NCI-H526 (cell line): ENCODE measurements at regions not wholly inside any gene's neighbourhood (a gene's known extent, or its start where the extent isn't known, plus 50 kb on each side); places are given as distances from the start of the nearest gene placed in this dataset.
"Not testable (repeated sequence)": the region's sequence is repeated elsewhere in the genome, so short reads cannot be mapped to it uniquely, and the experiment has no call there.

ENCODE experiments used
- DNase-seq, 2 experiments: peaks; one replicate each; lab custom pipeline; 2025; lab: John Stamatoyannopoulos, UW

- no peak for DNase-seq
Observed at GRCh38 chr12:68425998-68426397, 93.8 kb upstream of the MDM1 start.

GRCh38 chr12:68428211-68428610 is 96.0 kb upstream of the MDM1 start:
- DNase-seq: no peak

GRCh38 chr12:68428724-68429501 is 96.8 kb upstream of the MDM1 start:
- no peak for DNase-seq

- DNase-seq: no peak
Observed at GRCh38 chr12:68429696-68430095, 97.5 kb upstream of the MDM1 start.

- DNase-seq: no peak
Observed at GRCh38 chr12:68431786-68432185, 99.6 kb upstream of the MDM1 start.

DNA sequence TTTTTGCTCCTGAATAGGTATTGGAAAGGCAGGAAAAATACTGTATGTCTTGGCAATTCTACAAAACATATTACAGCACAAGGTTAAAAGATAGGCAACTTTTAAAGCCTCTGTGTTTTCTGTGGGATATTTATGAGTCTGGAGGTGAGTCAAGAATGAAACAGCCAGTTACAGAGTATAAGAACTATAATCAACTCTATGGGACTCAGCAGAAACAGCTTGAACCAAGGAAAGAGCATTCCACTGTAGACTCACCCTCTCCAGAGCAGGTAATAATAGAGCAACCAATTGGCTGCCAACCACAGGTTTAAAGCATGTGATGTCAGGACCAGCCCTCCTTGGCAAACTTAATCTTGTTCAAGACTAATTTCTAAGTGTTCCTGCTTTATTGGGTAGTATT is 100.5 kb upstream of the MDM1 start:
- DNase-seq: no peak

- DNase-seq: no peak
Observed at GRCh38 chr12:68434391-68435298, 102.5 kb upstream of the MDM1 start.

DNA sequence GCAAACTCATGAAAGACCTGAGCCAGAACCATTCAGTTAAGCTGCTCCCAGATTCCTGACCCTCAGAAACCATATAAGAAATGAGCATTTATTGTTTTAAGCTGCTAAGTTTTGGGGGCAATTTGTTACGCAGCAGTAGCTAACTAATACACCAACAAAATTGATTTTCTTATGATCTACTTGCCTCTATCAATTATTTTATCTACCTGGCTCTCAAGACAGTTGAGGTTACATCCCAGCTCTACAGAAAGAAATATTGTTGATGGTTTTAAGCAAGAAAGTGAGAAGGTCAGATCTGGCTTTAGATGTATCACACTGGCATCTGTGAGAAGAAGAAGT is 103.1 kb upstream of the MDM1 start:
- no peak for DNase-seq

DNA sequence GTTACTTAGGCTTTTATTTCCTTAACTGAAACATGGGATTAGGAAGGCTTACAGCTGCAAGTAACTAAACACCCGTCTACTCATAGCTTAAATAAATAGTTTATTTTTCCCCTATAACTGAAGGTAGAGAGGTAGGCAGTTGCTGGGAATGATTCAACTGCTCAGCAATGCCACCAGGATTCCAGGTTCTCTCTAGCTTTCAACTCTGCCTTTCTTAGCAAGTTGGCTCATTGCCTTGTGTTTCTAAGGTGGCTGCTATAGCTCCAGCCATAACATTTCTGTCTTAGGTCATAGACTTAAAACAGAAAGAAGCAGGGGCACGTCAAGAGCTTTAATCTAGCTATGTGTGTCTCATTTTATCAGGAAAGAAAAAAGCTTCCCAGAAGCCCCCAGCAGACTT is 103.7 kb upstream of the MDM1 start:
- no peak for DNase-seq

GRCh38 chr12:68438601-68439000 is 106.4 kb upstream of the MDM1 start:
- peak in 1 of 2 experiments; percentile 36 for DNase-seq

- DNase-seq: peak; percentile 85 to 89
Observed at GRCh38 chr12:68439368-68440045, 107.3 kb upstream of the MDM1 start.

DNA sequence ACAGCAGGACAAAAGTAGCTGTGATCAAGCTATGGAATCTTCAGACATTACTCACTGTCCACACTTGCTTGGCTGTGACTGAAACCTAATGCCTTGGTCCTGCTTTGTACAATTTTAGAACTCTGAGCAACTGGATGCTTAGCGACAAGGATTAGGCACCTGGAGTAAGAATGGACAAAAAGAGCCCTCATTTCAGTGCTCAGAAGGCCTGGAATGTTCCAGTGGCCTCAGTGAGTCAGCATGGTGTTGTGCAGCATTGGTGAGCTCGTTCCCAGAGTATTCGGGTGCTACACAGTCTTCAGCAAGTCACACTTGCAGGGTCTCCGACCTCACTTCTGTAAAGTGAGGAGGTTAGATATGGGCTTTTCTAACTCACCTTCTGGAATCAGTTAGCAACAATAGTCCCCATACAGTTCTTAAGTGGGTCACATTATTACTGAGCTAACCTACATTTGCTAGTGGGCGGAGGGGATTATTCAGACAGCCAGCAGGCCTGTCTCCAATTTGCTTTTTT is 108.0 kb upstream of the MDM1 start:
- no peak for DNase-seq

DNA sequence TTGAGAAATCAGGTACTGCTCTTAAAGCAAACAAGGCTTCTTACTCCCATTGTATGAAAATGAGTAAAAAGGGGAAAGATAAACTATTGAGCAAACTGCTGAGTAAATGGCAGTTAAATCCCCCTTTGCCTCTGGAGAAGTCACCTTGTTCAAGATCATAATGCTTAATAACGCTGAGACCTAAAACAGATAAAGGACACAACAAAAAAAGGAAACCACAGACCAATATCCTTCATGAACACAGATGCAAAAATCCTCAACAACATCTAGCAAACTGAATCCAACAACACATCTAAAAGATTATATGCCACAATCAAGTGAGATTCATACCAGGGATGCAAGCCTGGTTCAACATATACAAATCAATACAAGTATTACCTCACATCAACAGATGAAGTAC is 109.0 kb upstream of the MDM1 start:
- DNase-seq: no peak

DNA sequence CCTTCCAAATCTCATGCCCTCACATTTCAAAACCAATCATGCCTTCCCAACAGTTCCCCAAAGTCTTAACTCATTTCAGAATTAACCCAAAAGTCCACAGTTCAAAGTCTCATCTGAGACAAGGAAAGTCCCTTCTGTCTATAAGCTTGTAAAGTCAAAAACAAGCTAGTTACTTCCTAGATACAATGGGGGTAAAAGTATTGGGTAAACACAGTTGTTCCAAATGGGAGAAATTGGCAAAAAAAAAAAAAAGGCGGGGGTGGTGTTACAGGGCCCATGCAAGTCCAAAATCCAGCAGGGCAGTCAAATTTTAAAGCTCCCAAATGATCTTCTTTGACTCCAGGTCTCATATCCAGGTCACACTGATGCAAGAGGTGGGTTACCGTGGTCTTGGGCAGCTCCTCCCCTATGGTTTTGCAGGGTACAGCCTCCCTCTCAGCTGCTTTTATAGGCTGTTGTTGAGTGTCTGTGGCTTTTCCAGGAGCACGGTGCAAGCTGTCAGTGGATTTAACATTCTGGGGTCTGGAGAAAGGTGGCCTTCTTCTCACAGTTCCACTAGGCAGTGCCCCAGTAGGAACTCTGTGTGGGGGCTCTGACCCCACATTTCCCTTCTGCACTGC is 110.3 kb upstream of the MDM1 start:
- DNase-seq: not testable (repeated sequence)

GRCh38 chr12:68443695-68444094 is 111.5 kb upstream of the MDM1 start:
- not testable (repeated sequence) for DNase-seq

DNA sequence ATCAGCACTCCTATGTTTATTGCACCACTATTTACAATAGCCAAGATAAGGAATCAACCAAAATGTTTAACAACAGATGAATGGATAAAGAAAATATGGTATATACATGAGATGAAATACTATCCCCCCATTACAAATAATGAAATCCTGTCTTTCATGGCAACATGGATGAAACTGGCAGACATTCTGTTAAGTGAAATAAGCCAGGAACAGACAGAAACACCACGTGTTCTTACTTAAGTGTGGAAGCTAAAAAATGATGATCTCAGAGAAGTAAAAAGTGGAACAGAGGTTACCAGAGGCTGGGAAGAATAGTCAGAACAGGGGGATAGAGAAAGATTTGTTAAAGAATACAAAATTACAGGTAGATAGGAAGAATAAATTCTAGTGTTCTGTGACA is 113.7 kb upstream of the MDM1 start:
- no peak for DNase-seq

GRCh38 chr12:68446384-68446783 is 114.2 kb upstream of the MDM1 start:
- DNase-seq: peak; percentile 91 to 93

GRCh38 chr12:68446901-68447796 is 115.0 kb upstream of the MDM1 start:
- DNase-seq: peak; percentile 31 to 60

DNA sequence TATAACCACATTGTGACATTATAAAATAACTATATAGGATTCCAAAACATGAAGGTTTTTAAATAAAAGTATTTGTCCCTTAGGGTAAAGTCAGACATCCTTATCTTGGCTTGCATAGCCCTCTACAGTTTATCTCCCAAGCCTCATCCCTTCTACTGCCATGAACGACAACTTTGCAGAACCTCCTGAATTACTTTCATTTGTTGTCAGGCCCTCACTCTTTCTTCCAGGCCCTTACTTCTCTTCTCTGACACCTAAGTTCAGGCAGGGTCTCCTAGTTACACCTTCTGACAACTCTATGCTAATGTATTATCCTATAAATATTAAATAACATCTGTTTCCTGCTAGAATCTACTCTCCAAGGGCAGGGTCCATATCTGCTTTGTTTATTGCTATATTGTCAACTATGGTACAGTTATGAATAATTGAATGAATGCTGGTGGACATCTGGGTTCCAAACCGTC is 115.7 kb upstream of the MDM1 start:
- peak; percentile 13 to 42 for DNase-seq

DNA sequence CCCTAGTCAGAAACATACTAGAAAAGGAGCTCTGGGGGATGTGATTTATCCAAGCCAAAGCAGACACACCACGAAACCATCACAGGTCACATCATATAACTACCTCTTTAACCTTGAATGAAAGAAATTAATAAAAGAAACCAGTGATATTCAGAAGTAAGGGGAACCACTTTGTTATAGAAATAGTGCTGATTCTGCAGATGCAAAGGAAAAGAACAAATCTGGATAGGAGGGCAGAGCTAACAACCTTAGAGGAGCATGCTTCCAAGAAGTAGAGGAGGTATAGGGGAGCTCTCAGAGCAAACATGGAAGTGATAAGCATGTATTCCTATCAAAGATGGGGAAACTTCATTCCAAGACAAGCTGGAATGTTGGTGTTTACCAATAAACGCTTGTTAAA is 117.0 kb upstream of the MDM1 start:
- DNase-seq: no peak

- no peak for DNase-seq
Observed at GRCh38 chr12:68450947-68451260, 118.7 kb upstream of the MDM1 start.
